Lung (tissue), 11 donors: ENCODE measurements at regions not wholly inside any gene's neighbourhood (a gene's known extent, or its start where the extent isn't known, plus 50 kb on each side); places are given as distances from the start of the nearest gene placed in this dataset.

ENCODE experiments used
- ATAC-seq: fragments of 200-7000 bp; cut with Tn5 transposase; one replicate; pipeline ENCODE4 v1.9.1; 2020; ENCODE audit warnings: moderate number of reproducible peaks; ENCODE audit not compliant: insufficient read depth, low FRiP score
- DNase-seq, 3 donors: peaks; one replicate each; pipeline ENCODE4 v3.0.0-alpha.2; 2013 to 2017
- H3K27ac ChIP-seq, 2 donors: one replicate each; pipeline ENCODE4 v1.5.1; 2013; ENCODE audit warnings: mild to moderate bottlenecking in 2 of 2, moderate library complexity in 2 of 2, control low read depth in 1 of 2, inconsistent platforms in 1 of 2, low read depth in 1 of 2, low read length in 1 of 2
- H3K27me3 ChIP-seq, 3 donors: one replicate each; pipeline ENCODE4 v1.5.1; 2013; ENCODE audit warnings: low read length in 2 of 3; ENCODE audit not compliant: control insufficient read depth in 3 of 3, insufficient read depth in 3 of 3
- H3K36me3 ChIP-seq, 4 donors: one replicate each; pipeline ENCODE4 v1.5.1; 2013; ENCODE audit warnings: low read length in 4 of 4, mild to moderate bottlenecking in 1 of 4, moderate library complexity in 1 of 4; ENCODE audit not compliant: control insufficient read depth in 4 of 4, insufficient read depth in 4 of 4
- H3K4me1 ChIP-seq, 5 donors: one replicate each; pipeline ENCODE4 v1.5.1; 2013; ENCODE audit warnings: low read length in 5 of 5, mild to moderate bottlenecking in 2 of 5, moderate library complexity in 1 of 5; ENCODE audit not compliant: control insufficient read depth in 5 of 5, insufficient read depth in 5 of 5
- H3K4me3 ChIP-seq: one replicate; pipeline ENCODE4 v1.5.1; 2013; ENCODE audit warnings: mild to moderate bottlenecking, control low read depth, moderate library complexity
- H3K9ac ChIP-seq, 2 donors: one replicate each; pipeline ENCODE4 v1.5.1; 2013; ENCODE audit warnings: low read length in 2 of 2, control low read depth in 1 of 2; ENCODE audit not compliant: insufficient read depth in 1 of 2
- H3K9me3 ChIP-seq, 4 donors: one replicate each; pipeline ENCODE4 v1.5.1; 2013; ENCODE audit warnings: low read length in 3 of 4, mild to moderate bottlenecking in 1 of 4, moderate library complexity in 1 of 4; ENCODE audit not compliant: control insufficient read depth in 4 of 4, insufficient read depth in 3 of 4
- WGBS, 2 donors: extraction: QIAGEN DNeasy Blood & Tissue Kit; methylation state at CpG; one replicate each; pipeline ENCODE4 v1.1.7; 2013; 5-methylcytosine and 5-hydroxymethylcytosine counted together
- TF ChIP-seq, protein P1 (sequence below): IDR thresholded peaks from 2 replicates; pipeline ENCODE4 v1.5.1; 2012; ENCODE audit warnings: mild to moderate bottlenecking; ENCODE audit errors: control extremely low read depth, extremely low read depth
- donor health status: control.
- donor health status: control.
- donor health status: Bipolar disorder and iron deficiency.
- donor health status: healthy.
- donor health status: DM: yes; HTN: yes; CAD: no.

DNA sequence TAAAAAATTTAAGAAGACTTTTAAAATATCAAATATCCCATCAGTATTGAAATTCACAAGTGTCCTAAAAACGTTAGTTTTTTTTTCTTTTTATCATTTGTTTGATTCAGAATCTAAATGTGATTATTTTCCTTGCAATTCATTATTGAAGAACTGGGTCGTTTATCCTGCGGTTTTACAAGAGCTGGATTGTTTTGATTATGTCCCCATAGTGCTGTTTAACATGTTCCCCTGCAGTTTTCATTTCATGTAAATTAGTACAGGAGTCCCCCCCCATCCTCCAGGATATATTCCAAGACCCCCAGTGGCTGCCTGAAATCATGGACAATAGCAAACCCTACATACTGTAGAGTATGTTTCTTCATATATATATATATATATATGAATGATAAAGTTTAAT, 105.7 kb downstream of the KCTD15 start:
- H3K4me3 ChIP-seq = no peak overlapping the region
- peaks cover 0 to 8% (median 0%) of the 10 kb centered on the region in 5 donors for H3K4me1 ChIP-seq
- no peak overlapping the region for H3K27ac ChIP-seq
- H3K9me3 ChIP-seq = peaks cover 0 to 11% (median 2%) of the 10 kb centered on the region in 4 donors
- ATAC-seq = no peak
- DNase-seq = no peak
- no peak overlapping the region for H3K9ac ChIP-seq
- H3K36me3 ChIP-seq = no peaks in the 10 kb centered on the region
- WGBS, 2 donors = 62 to 83% methylated on average over 3 of the region's 3 CpGs
- TF ChIP-seq, protein P1, sequence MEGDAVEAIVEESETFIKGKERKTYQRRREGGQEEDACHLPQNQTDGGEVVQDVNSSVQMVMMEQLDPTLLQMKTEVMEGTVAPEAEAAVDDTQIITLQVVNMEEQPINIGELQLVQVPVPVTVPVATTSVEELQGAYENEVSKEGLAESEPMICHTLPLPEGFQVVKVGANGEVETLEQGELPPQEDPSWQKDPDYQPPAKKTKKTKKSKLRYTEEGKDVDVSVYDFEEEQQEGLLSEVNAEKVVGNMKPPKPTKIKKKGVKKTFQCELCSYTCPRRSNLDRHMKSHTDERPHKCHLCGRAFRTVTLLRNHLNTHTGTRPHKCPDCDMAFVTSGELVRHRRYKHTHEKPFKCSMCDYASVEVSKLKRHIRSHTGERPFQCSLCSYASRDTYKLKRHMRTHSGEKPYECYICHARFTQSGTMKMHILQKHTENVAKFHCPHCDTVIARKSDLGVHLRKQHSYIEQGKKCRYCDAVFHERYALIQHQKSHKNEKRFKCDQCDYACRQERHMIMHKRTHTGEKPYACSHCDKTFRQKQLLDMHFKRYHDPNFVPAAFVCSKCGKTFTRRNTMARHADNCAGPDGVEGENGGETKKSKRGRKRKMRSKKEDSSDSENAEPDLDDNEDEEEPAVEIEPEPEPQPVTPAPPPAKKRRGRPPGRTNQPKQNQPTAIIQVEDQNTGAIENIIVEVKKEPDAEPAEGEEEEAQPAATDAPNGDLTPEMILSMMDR = no peak
- H3K27me3 ChIP-seq = peaks cover 0 to 8% (median 5%) of the 10 kb centered on the region in 3 donors

- H3K9ac ChIP-seq = no peak overlapping the region
- peaks cover 0 to 8% (median 2%) of the 10 kb centered on the region in 4 donors for H3K9me3 ChIP-seq
- no peak overlapping the region for H3K27ac ChIP-seq
- no peak for DNase-seq
- ATAC-seq = no peak
- no peaks in the 10 kb centered on the region for H3K36me3 ChIP-seq
- TF ChIP-seq, protein P1 = no peak
- 74 to 76% methylated on average over 19 to 22 of the region's 22 CpGs for WGBS, 2 donors
- peaks cover 0 to 8% (median 0%) of the 10 kb centered on the region in 5 donors for H3K4me1 ChIP-seq
- H3K4me3 ChIP-seq = no peak overlapping the region
- H3K27me3 ChIP-seq = peaks cover 0 to 14% (median 11%) of the 10 kb centered on the region in 3 donors
These were observed 106.3 kb downstream of the KCTD15 start for GRCh38 chr19:33902802-33903488.

GRCh38 chr19:33903489-33903850, 106.8 kb downstream of the KCTD15 start:
- peaks cover 0 to 8% (median 0%) of the 10 kb centered on the region in 5 donors for H3K4me1 ChIP-seq
- H3K9me3 ChIP-seq = peaks cover 0 to 5% (median 2%) of the 10 kb centered on the region in 4 donors
- DNase-seq (no peak), ATAC-seq (no peak)
- peaks cover 0 to 19% (median 11%) of the 10 kb centered on the region in 3 donors for H3K27me3 ChIP-seq
- no peak overlapping the region for H3K27ac ChIP-seq
- WGBS, 2 donors = 84 to 88% methylated on average over 9 of the region's 9 CpGs
- no peak overlapping the region for H3K9ac ChIP-seq
- no peak overlapping the region for H3K4me3 ChIP-seq
- no peaks in the 10 kb centered on the region for H3K36me3 ChIP-seq
- TF ChIP-seq, protein P1 = no peak
